ENCODE measurements at regions not wholly inside any gene's neighbourhood (a gene's known extent, or its start where the extent isn't known, plus 50 kb on each side); places are given as distances from the start of the nearest gene placed in this dataset.
A peak's percentile ranks its signal among the peaks of the same experiment; 100 is the strongest.

- DNase-seq (no peak), ATAC-seq (ENCODE audit: insufficient read depth, low read depth) (no peak)
- no peak overlapping the region for H3K27ac ChIP-seq (ENCODE audit: low read length)
- H3K4me2 ChIP-seq (ENCODE audit: insufficient read depth, low read length) = no peak overlapping the region
- H3K79me2 ChIP-seq (ENCODE audit: insufficient read depth, low read length) = peaks cover 98% of the 10 kb centered on the region
- peaks cover 97% of the 10 kb centered on the region for H4K20me1 ChIP-seq (ENCODE audit: insufficient read depth, low read length)
- no peaks in the 10 kb centered on the region for H3K27me3 ChIP-seq (ENCODE audit: insufficient read depth, low read length, poor library complexity)
- H3K9ac ChIP-seq (ENCODE audit: low read depth, low read length) = no peak overlapping the region
- H3K4me3 ChIP-seq (ENCODE audit: low read depth in 1 of 2, low read length in 2 of 2) = no peak overlapping the region
- H3K36me3 ChIP-seq (ENCODE audit: insufficient read depth, low read length) = peaks cover 24% of the 10 kb centered on the region
- no peak overlapping the region for H2AFZ ChIP-seq (ENCODE audit: low read depth, low read length)
- TF ChIP-seq EZH2 (IDR thresholded peaks at IDR 0.05; ENCODE audit: borderline replicate concordance, low read depth, low read length, severe bottlenecking) = no peak
- no peak for TF ChIP-seq CTCF (IDR thresholded peaks at IDR 0.05; ENCODE audit: borderline replicate concordance, extremely low read depth, low read length, poor library complexity, severe bottlenecking)
- no peaks in the 10 kb centered on the region for H3K9me3 ChIP-seq (ENCODE audit: insufficient read depth, low read length, severe bottlenecking)
- no peaks in the 10 kb centered on the region for H3K4me1 ChIP-seq (ENCODE audit: insufficient read depth, low read length)
These were observed 54.6 kb downstream of the NCOR2 start for GRCh38 chr12:124512667-124513296.

DNA sequence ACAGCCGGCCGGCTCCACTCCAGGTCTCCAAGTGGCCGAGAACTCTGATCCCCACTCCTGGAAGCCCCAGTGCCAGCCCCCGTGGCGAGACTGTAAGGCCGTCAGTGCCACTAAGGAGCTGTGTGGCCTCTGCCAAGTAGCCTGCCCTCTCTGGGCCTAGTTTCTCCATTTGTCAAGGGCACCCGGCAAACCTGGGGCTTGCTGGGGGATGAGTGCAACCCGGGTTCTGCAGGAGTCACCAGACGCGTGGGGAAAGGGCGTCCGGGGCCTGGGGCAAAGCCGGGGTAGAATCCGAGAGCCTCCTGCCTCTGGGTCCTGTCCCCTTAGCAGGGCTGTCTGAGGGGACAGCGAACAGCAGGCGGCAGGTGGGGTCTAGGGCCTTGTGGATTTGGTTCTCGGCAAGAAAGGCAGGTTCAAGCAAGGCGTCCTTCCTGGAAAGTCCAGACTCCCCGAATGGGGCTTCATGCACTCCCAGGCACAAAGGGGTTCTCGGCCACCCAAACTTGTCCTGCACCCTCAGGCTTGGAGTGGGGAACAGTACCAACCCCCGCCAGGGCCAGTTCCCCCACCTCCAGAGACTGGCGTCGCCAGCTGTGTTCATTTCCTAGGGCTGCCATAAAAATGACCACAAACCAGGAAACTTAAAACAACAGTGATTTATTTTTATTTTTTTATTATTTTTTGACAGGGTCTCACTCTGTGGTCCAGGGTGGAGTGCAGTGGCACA is 56.0 kb downstream of the NCOR2 start:
- Histone ChIP-seq H4K20me1 (ENCODE audit: insufficient read depth, low read length) (peaks cover 97% of the 10 kb centered on the region), H3K9ac (ENCODE audit: low read depth, low read length) (no peak overlapping the region), H3K4me3 (ENCODE audit: low read depth in 1 of 2, low read length in 2 of 2) (no peak overlapping the region), H2AFZ (ENCODE audit: low read depth, low read length) (no peak overlapping the region), H3K4me1 (ENCODE audit: insufficient read depth, low read length) (no peaks in the 10 kb centered on the region), H3K79me2 (ENCODE audit: insufficient read depth, low read length) (peaks cover 98% of the 10 kb centered on the region), H3K4me2 (ENCODE audit: insufficient read depth, low read length) (no peak overlapping the region), H3K27ac (ENCODE audit: low read length) (no peak overlapping the region), H3K9me3 (ENCODE audit: insufficient read depth, low read length, severe bottlenecking) (no peaks in the 10 kb centered on the region), H3K27me3 (ENCODE audit: insufficient read depth, low read length, poor library complexity) (no peaks in the 10 kb centered on the region), H3K36me3 (ENCODE audit: insufficient read depth, low read length) (peaks cover 24% of the 10 kb centered on the region)
- DNase-seq (no peak), ATAC-seq (ENCODE audit: insufficient read depth, low read depth) (no peak)
- TF ChIP-seq EZH2 (IDR thresholded peaks at IDR 0.05; ENCODE audit: borderline replicate concordance, low read depth, low read length, severe bottlenecking) = no peak
- TF ChIP-seq CTCF (IDR thresholded peaks at IDR 0.05; ENCODE audit: borderline replicate concordance, extremely low read depth, low read length, poor library complexity, severe bottlenecking) = no peak

GRCh38 chr12:124510301-124510970 is 57.0 kb downstream of the NCOR2 start:
- Histone ChIP-seq H3K36me3 (ENCODE audit: insufficient read depth, low read length) (peaks cover 19% of the 10 kb centered on the region), H3K4me2 (ENCODE audit: insufficient read depth, low read length) (no peak overlapping the region), H3K9me3 (ENCODE audit: insufficient read depth, low read length, severe bottlenecking) (no peaks in the 10 kb centered on the region), H3K27me3 (ENCODE audit: insufficient read depth, low read length, poor library complexity) (no peaks in the 10 kb centered on the region), H4K20me1 (ENCODE audit: insufficient read depth, low read length) (peaks cover 97% of the 10 kb centered on the region), H3K4me1 (ENCODE audit: insufficient read depth, low read length) (no peaks in the 10 kb centered on the region), H3K9ac (ENCODE audit: low read depth, low read length) (no peak overlapping the region), H3K4me3 (ENCODE audit: low read depth in 1 of 2, low read length in 2 of 2) (no peak overlapping the region), H3K79me2 (ENCODE audit: insufficient read depth, low read length) (peaks cover 98% of the 10 kb centered on the region), H3K27ac (ENCODE audit: low read length) (no peak overlapping the region), H2AFZ (ENCODE audit: low read depth, low read length) (no peak overlapping the region)
- TF ChIP-seq CTCF (IDR thresholded peaks at IDR 0.05; ENCODE audit: borderline replicate concordance, extremely low read depth, low read length, poor library complexity, severe bottlenecking) (peak; percentile 35), EZH2 (IDR thresholded peaks at IDR 0.05; ENCODE audit: borderline replicate concordance, low read depth, low read length, severe bottlenecking) (no peak)
- ATAC-seq (ENCODE audit: insufficient read depth, low read depth) (no peak), DNase-seq (no peak)
